Lower lobe of right lung (tissue), 2 donors: ENCODE measurements at regions not wholly inside any gene's neighbourhood (a gene's known extent, or its start where the extent isn't known, plus 50 kb on each side); places are given as distances from the start of the nearest gene placed in this dataset.
A peak's percentile ranks its signal among the peaks of the same experiment; 100 is the strongest.

Experiments used
- ATAC-seq, 2 donors: fragments of 200-7000 bp; cut with Tn5 transposase; one replicate each; pipeline ENCODE4 v1.9.1; 2020 to 2022; ENCODE audit warnings: mild to moderate bottlenecking in 2 of 2, moderate library complexity in 2 of 2
- DNase-seq: peaks from one replicate; pipeline ENCODE4 v3.0.0-alpha.2; 2020
- H3K27ac ChIP-seq: fragments of 200-600 bp; one replicate; pipeline ENCODE4 v1.8.0; 2022
- H3K27me3 ChIP-seq: fragments of 200-600 bp; one replicate; pipeline ENCODE4 v1.8.0; 2022; ENCODE audit warnings: low read depth
- H3K36me3 ChIP-seq: fragments of 200-600 bp; one replicate; pipeline ENCODE4 v1.8.0; 2022; ENCODE audit warnings: mild to moderate bottlenecking
- H3K4me1 ChIP-seq: fragments of 200-600 bp; one replicate; pipeline ENCODE4 v1.8.0; 2022
- H3K4me3 ChIP-seq: fragments of 200-600 bp; one replicate; pipeline ENCODE4 v1.8.0; 2022; ENCODE audit warnings: mild to moderate bottlenecking
- H3K9me3 ChIP-seq: fragments of 200-600 bp; one replicate; pipeline ENCODE4 v1.8.0; 2022
- CTCF ChIP-seq: fragments of 200-600 bp; IDR thresholded peaks from one replicate; pipeline ENCODE4 v1.8.0; 2022; ENCODE audit warnings: antibody characterized with exemption, mild to moderate bottlenecking
- intact Hi-C: fragments of 100-400 bp; cut with DNase I; formaldehyde crosslinking; loops from one replicate; pipeline ENCODE4 v1.11.0; 2022
- donor health status: DM: no; HTN: yes; CAD: no; lungs with severe emphysema.

- H3K9me3 ChIP-seq, result no peaks in the 10 kb centered on the region
- no peaks in the 10 kb centered on the region for H3K4me1 ChIP-seq
- ATAC-seq, result no peak
- H3K27ac ChIP-seq, result no peak overlapping the region
- TF ChIP-seq CTCF, result no peak
- intact Hi-C loops, result no loop called here
- H3K36me3 ChIP-seq, result no peaks in the 10 kb centered on the region
- H3K4me3 ChIP-seq, result no peak overlapping the region
- no peaks in the 10 kb centered on the region for H3K27me3 ChIP-seq
- no peak for DNase-seq
Observed at GRCh38 chrX:134747006-134747405, 50.0 kb downstream of the PABIR2 start.

- intact Hi-C loops, result no loop called here
- Histone ChIP-seq H3K36me3 (no peaks in the 10 kb centered on the region), H3K27ac (no peak overlapping the region), H3K9me3 (no peaks in the 10 kb centered on the region), H3K4me3 (no peak overlapping the region), H3K27me3 (no peaks in the 10 kb centered on the region), H3K4me1 (no peaks in the 10 kb centered on the region)
- no peak for TF ChIP-seq CTCF
- ATAC-seq, result no peak
- DNase-seq, result no peak
Observed at GRCh38 chrX:134746410-134746785, 50.6 kb downstream of the PABIR2 start.

GRCh38 chrX:134745636-134746409, 51.2 kb downstream of the PABIR2 start:
- ATAC-seq, result no peak
- Histone ChIP-seq H3K4me3 (no peak overlapping the region), H3K4me1 (no peaks in the 10 kb centered on the region), H3K36me3 (no peaks in the 10 kb centered on the region), H3K27ac (no peak overlapping the region), H3K9me3 (no peaks in the 10 kb centered on the region), H3K27me3 (no peaks in the 10 kb centered on the region)
- no peak for TF ChIP-seq CTCF
- intact Hi-C loops, result no loop called here
- DNase-seq, result peak; percentile 42

GRCh38 chrX:134743091-134743490, 53.9 kb downstream of the PABIR2 start:
- no peak overlapping the region for H3K4me3 ChIP-seq
- H3K36me3 ChIP-seq, result no peaks in the 10 kb centered on the region
- intact Hi-C loops, result no loop called here
- no peak for ATAC-seq
- no peaks in the 10 kb centered on the region for H3K27me3 ChIP-seq
- H3K27ac ChIP-seq, result no peak overlapping the region
- DNase-seq, result no peak
- H3K9me3 ChIP-seq, result no peaks in the 10 kb centered on the region
- no peak for TF ChIP-seq CTCF
- peaks cover 2% of the 10 kb centered on the region for H3K4me1 ChIP-seq

- Histone ChIP-seq H3K36me3 (no peaks in the 10 kb centered on the region), H3K4me1 (peaks cover 7% of the 10 kb centered on the region), H3K27me3 (no peaks in the 10 kb centered on the region), H3K4me3 (no peak overlapping the region), H3K9me3 (no peaks in the 10 kb centered on the region), H3K27ac (no peak overlapping the region)
- no peak for TF ChIP-seq CTCF
- ATAC-seq, result no peak
- intact Hi-C loops, result no loop called here
- DNase-seq, result no peak
Observed at GRCh38 chrX:134742573-134742972, 54.4 kb downstream of the PABIR2 start.
